ENCODE measurements at regions not wholly inside any gene's neighbourhood (a gene's known extent, or its start where the extent isn't known, plus 50 kb on each side); places are given as distances from the start of the nearest gene placed in this dataset.
"Not testable (repeated sequence)": the region's sequence is repeated elsewhere in the genome, so short reads cannot be mapped to it uniquely, and the experiment has no call there.

GRCh38 chr1:182227864-182228547 lies 163.6 kb downstream of the GLUL start:
- no peak for DNase-seq (ENCODE audit: low read depth)

DNA sequence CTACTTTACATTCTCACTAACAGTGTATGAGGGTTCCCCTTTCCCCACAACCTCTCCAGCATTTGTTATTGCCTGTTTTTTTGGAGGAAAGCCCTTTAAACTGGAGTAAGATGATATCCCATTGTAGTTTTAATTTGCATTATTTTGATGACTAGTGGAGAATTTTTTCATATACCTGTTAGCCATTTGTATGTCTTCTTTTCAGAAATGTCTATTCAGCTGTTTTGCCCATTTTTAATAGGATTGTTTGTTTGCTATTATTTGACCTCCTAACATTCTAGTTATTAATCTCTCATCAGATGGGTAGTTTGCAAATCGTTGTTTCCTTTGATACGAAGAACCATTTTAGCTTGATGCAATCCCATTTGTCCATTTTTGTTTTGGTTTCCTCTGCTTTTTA lies 165.0 kb downstream of the GLUL start:
- no peak for DNase-seq (ENCODE audit: low read depth)

GRCh38 chr1:182225755-182226154 lies 164.2 kb upstream of the ZNF648 start:
- DNase-seq (ENCODE audit: low read depth): not testable (repeated sequence)

- not testable (repeated sequence) for DNase-seq (ENCODE audit: low read depth)
Observed at GRCh38 chr1:182221990-182222389, 160.5 kb upstream of the ZNF648 start.

DNA sequence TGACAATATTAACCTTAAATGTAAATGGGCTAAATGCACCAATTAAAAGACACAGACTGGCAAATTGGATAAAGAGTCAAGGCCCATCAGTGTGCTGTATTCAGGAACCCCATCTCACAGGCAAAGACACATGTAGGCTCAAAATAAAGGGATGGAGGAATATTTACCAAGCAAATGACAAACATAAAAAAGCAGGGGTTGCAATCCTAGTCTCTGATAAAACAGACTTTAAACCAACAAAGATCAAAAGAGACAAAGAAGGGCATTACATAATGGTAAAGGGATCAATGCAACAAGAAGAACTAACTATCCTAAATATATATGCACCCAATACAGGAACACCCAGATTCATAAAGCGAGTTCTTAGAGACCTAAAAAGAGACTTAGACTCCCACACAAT lies 159.9 kb upstream of the ZNF648 start:
- DNase-seq (ENCODE audit: low read depth): not testable (repeated sequence)

DNA sequence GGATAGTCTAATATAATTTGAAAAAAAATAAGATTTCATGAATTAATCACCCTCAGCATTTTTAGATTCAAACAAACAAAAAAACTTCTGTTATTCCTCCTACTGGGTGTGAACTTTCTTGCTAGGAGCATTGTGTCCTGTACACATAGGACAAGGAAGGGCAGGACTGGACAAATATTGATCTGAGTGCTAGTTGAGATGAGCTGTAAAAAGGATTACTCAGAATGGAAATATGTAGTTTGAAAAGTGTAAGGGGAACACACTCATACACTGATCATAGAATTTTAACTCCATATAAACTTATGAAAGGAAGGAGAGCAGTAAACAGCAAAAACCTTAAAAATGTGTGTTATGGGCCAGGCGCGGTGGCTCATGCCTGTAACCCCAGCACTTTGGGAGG lies 156.5 kb upstream of the ZNF648 start:
- no peak for DNase-seq (ENCODE audit: low read depth)

DNA sequence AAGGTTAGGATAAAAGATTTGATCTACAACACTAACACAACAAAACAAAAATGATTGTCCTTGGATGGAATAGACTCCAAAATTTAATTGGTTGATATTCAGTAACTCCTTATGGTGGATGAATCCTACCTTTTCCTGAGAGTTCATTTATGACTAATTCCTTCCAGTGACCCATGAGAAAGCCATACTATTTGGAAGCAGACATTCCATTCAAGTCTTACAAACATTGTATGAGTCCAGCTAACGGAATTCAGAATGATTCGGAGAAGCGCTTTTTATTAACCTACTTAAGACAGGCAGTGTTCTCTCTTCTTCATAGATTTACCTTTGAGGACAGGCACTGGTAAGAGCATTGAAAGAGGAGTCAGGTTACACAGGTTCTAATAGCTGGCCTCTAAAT lies 155.6 kb upstream of the ZNF648 start:
- DNase-seq (ENCODE audit: low read depth): no peak

DNA sequence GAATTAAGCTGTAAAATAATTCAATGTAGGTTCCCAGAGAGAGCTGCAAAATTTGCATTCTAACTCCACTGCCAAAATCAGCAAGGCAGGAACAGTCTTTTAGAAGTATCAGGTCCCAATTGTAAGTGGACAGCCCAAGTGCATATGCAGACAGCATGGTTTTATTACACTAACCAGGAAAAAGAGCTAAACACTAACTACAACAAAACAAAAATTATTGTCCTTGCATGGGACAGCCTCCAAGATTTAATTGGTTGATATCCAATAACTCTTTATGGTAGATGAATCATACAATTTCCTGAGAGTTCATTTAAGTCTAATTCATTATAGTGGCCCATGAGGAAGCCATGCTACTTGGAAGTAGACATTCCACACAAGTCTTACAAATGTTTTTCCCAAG lies 154.3 kb upstream of the ZNF648 start:
- DNase-seq (ENCODE audit: low read depth): no peak

- DNase-seq (ENCODE audit: low read depth): no peak
Observed at GRCh38 chr1:182213163-182213562, 151.7 kb upstream of the ZNF648 start.

DNA sequence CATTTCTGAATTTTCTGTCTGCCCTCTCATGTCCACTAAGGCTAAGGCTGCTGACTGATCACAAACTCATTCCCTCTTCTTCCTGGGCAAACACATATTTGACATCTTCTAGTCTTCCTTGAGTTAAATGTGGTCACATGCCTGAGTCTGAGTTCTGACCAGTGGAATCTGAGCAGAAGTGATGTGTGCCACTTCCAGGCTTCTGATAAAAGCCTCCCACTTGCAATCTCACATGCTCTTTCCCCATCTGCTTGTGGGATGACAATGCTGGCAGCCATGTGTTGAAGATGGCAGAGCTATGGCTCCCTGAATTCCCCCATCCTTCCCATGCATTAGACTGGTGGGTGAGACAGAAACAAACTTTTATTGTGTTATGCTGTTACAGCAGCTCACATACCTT lies 149.9 kb upstream of the ZNF648 start:
- no peak for DNase-seq (ENCODE audit: low read depth)

- DNase-seq (ENCODE audit: low read depth): no peak
Observed at GRCh38 chr1:182210417-182210816, 148.9 kb upstream of the ZNF648 start.

GRCh38 chr1:182207300-182207699 lies 145.8 kb upstream of the ZNF648 start:
- DNase-seq (ENCODE audit: low read depth): no peak

DNA sequence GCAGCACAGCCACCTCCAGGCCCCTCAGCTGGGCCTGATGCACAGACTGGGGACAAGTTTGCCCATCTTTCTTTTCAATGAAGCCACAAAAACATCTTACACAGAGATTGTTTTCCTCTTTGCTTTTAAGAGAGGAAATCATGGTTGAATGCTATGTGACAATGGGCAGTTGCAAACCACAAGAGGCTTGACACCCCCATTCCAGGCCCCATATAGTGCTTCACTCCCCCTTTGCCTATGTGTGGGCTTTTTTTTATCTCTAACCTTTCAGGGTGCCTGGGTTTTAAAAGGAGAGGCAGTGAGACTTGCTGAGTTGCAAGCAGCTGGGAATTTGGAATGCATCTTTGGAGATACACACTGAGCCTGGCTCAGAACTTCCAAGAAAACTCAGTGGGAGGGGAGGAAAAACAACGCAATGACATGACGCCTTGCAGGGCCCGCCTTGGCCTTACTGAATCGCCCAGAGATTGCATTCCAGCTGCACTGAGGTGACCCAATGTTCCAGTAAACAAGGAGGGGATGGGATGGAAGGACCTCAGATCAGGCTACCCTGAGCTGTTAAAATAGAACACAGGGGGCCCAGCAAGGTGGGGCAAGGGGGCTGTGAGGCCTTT lies 145.2 kb upstream of the ZNF648 start:
- DNase-seq (ENCODE audit: low read depth): no peak

DNA sequence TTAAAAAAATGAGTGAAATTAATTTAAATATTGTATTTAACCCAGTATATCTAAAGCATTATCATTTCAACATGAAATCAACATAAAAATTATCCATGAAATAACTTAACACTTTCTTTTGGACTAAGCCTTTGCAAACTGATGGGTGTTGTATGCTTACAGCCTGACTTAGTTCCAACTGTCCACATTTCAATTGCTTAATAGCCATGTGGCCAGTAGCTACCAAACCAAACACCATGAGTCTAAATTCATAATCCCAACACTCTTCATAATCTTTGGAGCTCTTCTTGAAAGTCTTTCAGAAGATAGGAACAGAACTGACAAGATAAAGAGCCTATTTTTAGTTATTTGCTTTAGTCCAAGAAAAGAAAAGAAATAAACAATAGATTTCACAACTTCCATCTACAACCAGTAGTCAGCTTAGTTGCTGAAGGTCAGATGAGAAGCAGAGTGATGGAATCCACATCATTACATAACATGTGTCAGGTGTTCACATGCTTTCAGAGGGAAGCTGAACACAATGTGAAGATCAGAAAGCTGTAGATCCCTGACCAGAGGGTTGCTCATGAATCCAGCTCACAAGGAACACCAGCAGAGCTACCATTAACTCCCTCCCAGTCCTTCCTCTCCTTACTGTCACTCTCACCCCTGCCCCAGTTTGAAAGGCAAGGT lies 144.0 kb upstream of the ZNF648 start:
- no peak for DNase-seq (ENCODE audit: low read depth)

GRCh38 chr1:182203191-182203875 lies 141.8 kb upstream of the ZNF648 start:
- DNase-seq (ENCODE audit: low read depth): no peak

DNA sequence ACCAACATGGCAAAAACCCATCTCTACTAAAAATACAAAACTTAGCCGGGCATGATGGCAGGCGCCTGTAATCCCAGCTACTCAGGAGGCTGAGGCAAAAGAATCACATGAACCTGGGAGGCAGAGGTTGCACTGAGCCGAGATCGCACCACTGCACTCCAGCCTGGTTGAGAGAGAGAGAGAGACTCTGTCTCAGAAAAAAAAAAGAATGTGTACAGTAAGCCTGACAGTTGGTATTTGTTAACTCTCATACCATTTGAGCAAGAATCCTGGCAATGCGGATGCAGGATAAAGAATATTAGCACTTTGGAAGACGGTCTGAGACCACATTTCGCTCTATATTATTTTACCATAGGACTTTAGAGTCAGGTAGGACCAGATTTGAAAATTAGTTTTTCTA lies 140.0 kb upstream of the ZNF648 start:
- DNase-seq (ENCODE audit: low read depth): not testable (repeated sequence)

GRCh38 chr1:182200025-182200812 lies 138.7 kb upstream of the ZNF648 start:
- no peak for DNase-seq (ENCODE audit: low read depth)

GRCh38 chr1:182198006-182198605 lies 136.6 kb upstream of the ZNF648 start:
- no peak for DNase-seq (ENCODE audit: low read depth)

DNA sequence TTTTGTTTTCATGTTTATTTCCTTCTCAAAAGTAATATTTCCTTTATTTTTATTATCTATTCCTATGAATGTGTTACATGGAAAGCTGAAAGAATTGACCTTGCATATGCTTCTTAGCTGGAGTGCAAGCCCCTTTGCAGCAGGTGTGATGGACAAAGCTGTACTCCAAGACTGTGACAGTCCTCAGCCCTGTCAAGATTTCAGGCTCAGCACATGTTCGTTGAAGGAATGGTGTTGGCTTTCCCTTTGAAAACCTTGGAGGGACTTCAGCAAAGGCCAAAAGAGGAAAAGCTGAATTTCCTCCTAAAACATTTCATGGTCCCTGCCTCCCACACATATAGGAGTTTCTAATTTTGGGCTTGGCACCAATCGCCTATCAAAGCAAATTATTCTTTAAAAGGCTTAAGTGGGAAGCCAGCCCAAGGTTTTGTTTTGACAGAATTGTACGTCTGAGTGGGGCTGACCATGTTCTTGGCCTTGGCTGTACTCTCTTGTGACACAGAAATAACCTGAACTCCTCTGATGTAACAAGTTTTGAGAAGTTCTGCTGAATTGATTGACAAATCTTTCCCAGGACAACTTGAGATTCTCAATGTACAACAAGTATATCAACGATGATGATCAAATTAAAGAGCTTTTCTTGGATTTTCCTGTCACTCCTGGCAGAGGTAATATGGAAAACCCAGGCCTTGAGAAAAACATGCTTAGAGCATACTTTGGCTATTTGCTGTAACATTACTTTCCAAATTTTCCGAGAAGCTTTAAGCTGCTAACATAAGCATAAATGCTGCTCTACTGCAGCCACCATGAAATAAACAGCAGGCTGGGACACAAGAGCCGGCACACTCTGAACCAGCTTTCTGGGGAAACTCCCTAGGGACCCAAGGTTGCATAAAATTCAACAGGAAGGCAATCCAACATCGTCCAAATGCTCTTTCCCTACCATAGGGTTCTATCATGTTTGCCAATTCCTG lies 135.7 kb upstream of the ZNF648 start:
- DNase-seq (ENCODE audit: low read depth): no peak

DNA sequence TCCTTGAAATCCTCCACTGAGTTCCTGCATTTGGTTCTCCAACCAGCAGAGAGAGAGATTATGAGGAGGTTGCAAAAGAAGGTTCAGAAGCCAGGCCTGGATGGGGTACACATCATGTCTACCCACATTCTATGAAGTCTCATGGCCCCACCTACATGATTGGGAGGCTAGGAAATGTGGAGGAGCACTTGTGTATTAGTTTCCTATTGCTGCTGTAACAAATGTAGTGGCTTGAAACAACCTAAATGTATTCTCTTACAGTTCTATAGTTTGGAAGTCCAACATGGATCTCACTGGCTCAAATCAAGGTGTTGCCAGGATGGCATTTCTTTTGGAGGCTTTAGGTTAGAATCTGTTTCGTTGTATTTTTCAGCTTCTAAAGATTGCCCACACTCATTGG lies 134.2 kb upstream of the ZNF648 start:
- no peak for DNase-seq (ENCODE audit: low read depth)

All from amniotic epithelial cell (primary cell).